ENCODE measurements at regions not wholly inside any gene's neighbourhood (a gene's known extent, or its start where the extent isn't known, plus 50 kb on each side); places are given as distances from the start of the nearest gene placed in this dataset.
"Not testable (repeated sequence)": the region's sequence is repeated elsewhere in the genome, so short reads cannot be mapped to it uniquely, and the experiment has no call there.

DNA sequence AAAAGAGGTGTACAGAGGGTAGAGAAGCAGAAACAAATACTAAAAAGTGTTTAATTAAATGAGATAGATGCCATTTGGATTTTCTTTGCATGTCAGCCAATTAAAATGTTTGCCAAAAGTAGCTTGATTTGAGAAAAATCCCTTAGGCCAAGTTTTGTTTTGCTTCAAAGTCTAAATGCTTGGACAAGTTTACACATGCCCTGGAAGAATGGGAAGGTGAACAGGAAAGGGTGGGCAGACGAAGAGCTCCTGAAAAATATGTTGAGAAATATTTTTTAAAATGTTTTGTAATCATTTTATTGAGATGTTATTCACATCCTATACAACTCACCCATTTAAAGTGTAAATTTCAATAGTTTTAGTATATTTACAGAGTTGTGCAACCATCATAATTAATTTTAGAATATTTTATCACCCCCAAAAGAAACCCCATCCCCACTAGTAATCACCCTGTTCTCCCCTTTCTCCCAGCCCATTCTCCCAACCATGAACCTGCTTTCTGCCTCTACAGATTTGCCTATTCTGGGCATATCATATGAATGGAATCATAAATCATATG lies 98.5 kb upstream of the ANK3 start:
- no peak overlapping the region for H3K27ac ChIP-seq
- no peak overlapping the region for H3K9ac ChIP-seq
- TF ChIP-seq Cebpa-rat (IDR thresholded peaks at IDR 0.05), result no peak
- H3K36me3 ChIP-seq, result no peaks in the 10 kb centered on the region
- H3K4me1 ChIP-seq, result no peaks in the 10 kb centered on the region
- H3K4me2 ChIP-seq, result no peak overlapping the region
- H3K9me3 ChIP-seq (replicated peaks in 1 of 11), result no peaks in the 10 kb centered on the region
- H4K20me1 ChIP-seq, result no peaks in the 10 kb centered on the region
- no peaks in the 10 kb centered on the region for H3K27me3 ChIP-seq
- no peak overlapping the region for H3K4me3 ChIP-seq

DNA sequence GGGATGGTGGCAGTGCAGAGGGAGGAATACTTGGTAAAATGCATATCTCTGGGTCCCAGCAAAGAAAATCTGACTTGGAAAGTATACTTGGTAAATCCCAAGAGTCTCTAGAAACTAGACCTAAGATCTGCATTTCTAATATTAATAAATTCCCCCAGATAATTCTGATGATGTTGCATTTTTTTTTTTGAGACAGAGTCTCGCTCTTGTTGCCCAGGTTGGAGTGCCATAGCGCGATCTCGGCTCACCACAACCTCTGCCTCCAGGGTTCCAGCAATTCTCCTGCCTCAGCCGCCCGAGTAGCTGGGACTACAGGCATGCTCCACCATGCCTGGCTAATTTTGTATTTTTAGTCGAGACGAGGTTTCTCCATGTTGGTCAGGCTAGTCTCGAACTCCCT lies 97.9 kb upstream of the ANK3 start:
- Histone ChIP-seq H3K36me3 (no peaks in the 10 kb centered on the region), H4K20me1 (no peaks in the 10 kb centered on the region), H3K4me2 (no peak overlapping the region), H3K27ac (no peak overlapping the region), H3K4me1 (no peaks in the 10 kb centered on the region), H3K9me3 (replicated peaks in 1 of 11) (no peaks in the 10 kb centered on the region), H3K9ac (no peak overlapping the region), H3K27me3 (no peaks in the 10 kb centered on the region), H3K4me3 (no peak overlapping the region)
- no peak for TF ChIP-seq Cebpa-rat (IDR thresholded peaks at IDR 0.05)

DNA sequence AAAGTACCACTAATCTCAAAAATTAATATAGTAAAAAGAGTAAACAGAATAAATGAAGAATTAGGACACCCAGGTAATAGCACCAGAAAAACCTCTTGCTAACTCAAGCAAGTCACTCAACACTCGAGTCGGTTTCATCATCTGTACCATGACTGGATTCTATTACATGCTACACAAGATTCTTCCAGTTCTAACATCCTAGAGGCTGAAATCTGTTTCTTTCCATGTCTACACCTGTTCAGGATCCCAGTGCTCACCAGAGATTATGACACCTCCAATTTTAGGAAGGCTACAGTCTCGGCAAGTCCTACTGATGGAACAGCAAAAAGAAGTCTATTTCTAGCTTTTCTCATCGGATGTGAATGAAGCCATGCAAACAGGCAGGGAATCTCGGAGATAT lies 95.3 kb upstream of the ANK3 start:
- Histone ChIP-seq H3K27ac (no peak overlapping the region), H3K27me3 (no peaks in the 10 kb centered on the region), H3K9ac (no peak overlapping the region), H3K4me1 (no peaks in the 10 kb centered on the region), H3K36me3 (no peaks in the 10 kb centered on the region), H3K4me2 (no peak overlapping the region), H4K20me1 (no peaks in the 10 kb centered on the region), H3K9me3 (replicated peaks in 1 of 11) (no peaks in the 10 kb centered on the region), H3K4me3 (no peak overlapping the region)
- no peak for TF ChIP-seq Cebpa-rat (IDR thresholded peaks at IDR 0.05)

DNA sequence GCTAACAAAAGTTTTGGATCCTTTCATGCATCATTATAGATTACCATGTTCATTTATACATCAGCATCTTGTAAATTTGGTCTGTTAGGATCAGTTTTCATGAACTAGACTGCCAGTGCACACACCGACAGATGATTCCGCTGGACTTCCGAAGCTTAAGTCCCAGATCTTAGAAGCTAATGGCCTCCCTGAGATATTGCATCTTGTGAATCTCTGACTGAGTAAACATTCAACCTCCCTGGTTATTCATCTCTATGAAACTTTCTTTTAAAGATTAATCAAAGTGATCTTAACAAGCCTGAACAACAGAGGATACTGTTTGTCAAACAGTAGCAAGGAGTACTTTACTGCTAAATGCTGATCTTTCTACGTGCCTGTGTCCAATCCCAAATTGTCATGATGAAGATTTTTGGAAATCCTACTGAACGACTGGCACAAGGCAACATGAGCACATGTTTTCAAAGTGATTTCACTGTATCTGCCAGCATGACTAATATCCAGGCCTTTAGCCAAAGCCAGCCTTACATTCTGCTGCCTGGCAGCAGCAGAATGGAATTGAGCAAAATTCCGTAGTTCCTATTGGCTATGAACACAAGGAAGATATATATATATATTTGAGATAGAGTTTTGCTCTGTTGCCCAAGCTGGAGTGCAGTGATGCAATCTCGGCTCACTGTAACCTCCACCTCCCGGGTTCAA lies 91.3 kb upstream of the ANK3 start:
- H3K27me3 ChIP-seq, result no peaks in the 10 kb centered on the region
- H3K36me3 ChIP-seq, result no peaks in the 10 kb centered on the region
- H3K4me2 ChIP-seq, result no peak overlapping the region
- H3K9me3 ChIP-seq (replicated peaks in 1 of 11), result no peaks in the 10 kb centered on the region
- H4K20me1 ChIP-seq, result no peaks in the 10 kb centered on the region
- no peak for TF ChIP-seq Cebpa-rat (IDR thresholded peaks at IDR 0.05)
- H3K4me3 ChIP-seq, result no peak overlapping the region
- no peak overlapping the region for H3K9ac ChIP-seq
- no peak overlapping the region for H3K27ac ChIP-seq
- no peaks in the 10 kb centered on the region for H3K4me1 ChIP-seq

DNA sequence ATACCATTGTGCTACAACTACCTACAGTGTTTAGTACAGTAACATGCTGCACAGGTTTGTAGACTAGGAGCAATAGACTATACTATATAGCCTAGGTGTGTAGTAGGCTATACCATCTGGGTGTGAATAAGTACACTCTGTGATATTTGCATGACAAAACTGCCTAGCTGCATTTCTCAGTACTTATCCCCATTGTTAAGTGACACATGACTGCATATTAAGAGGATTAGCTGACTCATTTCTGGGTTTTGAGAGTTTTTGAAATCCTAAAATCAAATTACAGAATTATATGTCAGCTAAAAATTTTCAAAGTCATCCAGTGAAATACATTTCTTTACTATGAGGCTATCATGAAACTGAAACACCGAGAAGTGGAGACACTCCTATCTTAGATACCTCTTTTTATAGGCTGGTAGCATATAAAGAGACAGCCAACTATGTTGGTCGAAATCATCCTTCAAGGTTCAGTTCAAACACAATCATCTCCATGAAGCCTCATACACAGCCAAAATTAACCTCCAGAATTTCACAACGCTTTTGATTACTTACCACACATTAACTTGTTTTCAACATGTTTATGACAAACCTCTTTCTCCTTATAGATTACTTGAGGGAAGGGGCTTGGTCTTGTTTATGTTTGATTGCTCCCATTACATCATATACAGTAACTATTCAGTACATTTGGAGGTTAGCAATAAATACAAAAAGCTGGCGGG lies 89.8 kb upstream of the ANK3 start:
- Histone ChIP-seq H3K27ac (no peak overlapping the region), H3K36me3 (no peaks in the 10 kb centered on the region), H3K4me3 (no peak overlapping the region), H4K20me1 (no peaks in the 10 kb centered on the region), H3K4me2 (no peak overlapping the region), H3K9ac (no peak overlapping the region), H3K27me3 (no peaks in the 10 kb centered on the region), H3K9me3 (replicated peaks in 1 of 11) (no peaks in the 10 kb centered on the region), H3K4me1 (no peaks in the 10 kb centered on the region)
- TF ChIP-seq Cebpa-rat (IDR thresholded peaks at IDR 0.05), result no peak

DNA sequence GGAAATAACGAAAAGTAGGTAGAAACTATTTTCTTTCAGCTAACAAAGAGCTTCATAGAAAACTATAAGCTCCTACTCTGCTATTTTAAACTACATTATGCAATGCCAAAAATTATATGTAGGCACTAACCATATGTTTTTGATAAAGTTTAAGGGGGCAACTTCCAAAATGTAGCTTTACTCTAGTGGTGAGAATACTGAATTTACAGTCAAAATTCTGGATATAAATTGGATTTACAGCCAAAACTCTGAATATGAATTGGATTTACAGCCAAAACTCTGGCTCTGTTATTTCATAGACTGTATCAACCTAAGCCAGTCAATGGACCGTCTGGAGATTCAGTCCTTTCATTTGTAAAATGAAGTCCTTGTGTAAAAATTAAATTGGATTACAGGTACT lies 86.8 kb upstream of the ANK3 start:
- H3K4me2 ChIP-seq, result no peak overlapping the region
- no peaks in the 10 kb centered on the region for H3K9me3 ChIP-seq (replicated peaks in 1 of 11)
- no peaks in the 10 kb centered on the region for H3K36me3 ChIP-seq
- H3K27ac ChIP-seq, result no peak overlapping the region
- H3K4me3 ChIP-seq, result no peak overlapping the region; a peak in 1 of 20 replicates
- H3K9ac ChIP-seq, result no peak overlapping the region
- no peaks in the 10 kb centered on the region for H3K27me3 ChIP-seq
- TF ChIP-seq Cebpa-rat (IDR thresholded peaks at IDR 0.05), result no peak
- no peaks in the 10 kb centered on the region for H4K20me1 ChIP-seq
- no peaks in the 10 kb centered on the region for H3K4me1 ChIP-seq

DNA sequence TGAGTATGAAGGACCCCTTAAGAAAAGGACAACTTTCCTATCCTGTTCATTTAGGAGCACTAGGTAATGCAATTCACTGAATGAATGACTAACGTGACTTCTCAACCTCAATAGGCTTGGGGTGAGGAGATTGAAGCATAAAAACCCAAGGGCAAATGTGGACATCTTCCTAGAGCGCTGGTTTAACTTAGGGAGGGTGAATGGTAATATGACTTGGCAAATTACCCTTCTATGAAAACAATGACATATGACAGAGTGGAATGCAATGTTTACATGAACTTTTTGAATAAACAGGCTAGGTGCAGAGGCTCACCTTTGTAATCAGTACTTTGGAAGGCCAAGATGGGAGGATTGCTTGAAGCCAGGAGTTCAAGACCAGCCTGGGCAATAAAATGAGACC lies 83.9 kb upstream of the ANK3 start:
- Histone ChIP-seq H3K27ac (no peak overlapping the region), H3K9ac (no peak overlapping the region), H3K4me1 (no peaks in the 10 kb centered on the region), H3K36me3 (no peaks in the 10 kb centered on the region), H4K20me1 (no peaks in the 10 kb centered on the region), H3K9me3 (replicated peaks in 1 of 11) (no peaks in the 10 kb centered on the region), H3K27me3 (no peaks in the 10 kb centered on the region), H3K4me2 (no peak overlapping the region), H3K4me3 (no peak overlapping the region)
- no peak for TF ChIP-seq Cebpa-rat (IDR thresholded peaks at IDR 0.05)

DNA sequence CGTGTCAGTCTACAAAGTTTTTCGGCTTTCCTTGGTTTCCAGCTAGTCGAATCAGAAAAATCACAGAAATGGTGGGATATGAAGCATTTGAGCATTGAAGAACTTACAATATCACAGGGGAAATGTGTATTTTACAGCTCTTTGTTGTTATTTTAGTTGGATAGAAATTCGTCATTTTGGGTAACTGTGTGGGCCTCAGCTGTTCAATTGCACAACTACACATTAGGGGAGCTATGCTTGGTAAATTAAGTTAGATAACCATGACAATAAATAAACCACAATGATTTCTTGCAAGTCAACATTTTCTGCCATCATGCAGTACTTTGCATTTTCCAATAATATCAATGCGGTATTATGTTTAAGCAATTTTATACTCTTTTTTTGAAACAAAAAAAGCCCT lies 80.4 kb upstream of the ANK3 start:
- H3K4me3 ChIP-seq, result no peak overlapping the region
- no peaks in the 10 kb centered on the region for H3K9me3 ChIP-seq (replicated peaks in 1 of 11)
- no peaks in the 10 kb centered on the region for H3K36me3 ChIP-seq
- no peaks in the 10 kb centered on the region for H4K20me1 ChIP-seq
- H3K9ac ChIP-seq, result no peak overlapping the region
- no peak overlapping the region for H3K27ac ChIP-seq
- H3K4me2 ChIP-seq, result no peak overlapping the region
- H3K27me3 ChIP-seq, result no peaks in the 10 kb centered on the region
- TF ChIP-seq Cebpa-rat (IDR thresholded peaks at IDR 0.05), result no peak
- H3K4me1 ChIP-seq, result no peaks in the 10 kb centered on the region

DNA sequence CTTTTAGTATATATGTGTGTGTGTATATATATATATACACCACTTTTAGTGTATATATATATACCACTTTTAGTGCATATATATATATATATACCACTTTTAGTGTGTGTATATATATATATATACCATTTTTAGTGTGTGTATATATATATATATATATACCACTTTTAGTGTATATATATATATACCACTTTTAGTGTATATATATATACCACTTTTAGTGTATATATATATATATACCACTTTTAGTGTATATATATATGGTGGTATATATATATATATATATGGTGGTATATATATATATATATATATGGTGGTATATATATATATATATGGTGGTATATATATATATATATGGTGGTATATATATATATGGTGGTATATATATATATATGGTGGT lies 79.5 kb upstream of the ANK3 start:
- not testable (repeated sequence) for H4K20me1 ChIP-seq; H3K27ac ChIP-seq; H3K9ac ChIP-seq; H3K4me3 ChIP-seq; H3K4me2 ChIP-seq; H3K9me3 ChIP-seq (replicated peaks in 1 of 11); H3K27me3 ChIP-seq; H3K4me1 ChIP-seq; H3K36me3 ChIP-seq

DNA sequence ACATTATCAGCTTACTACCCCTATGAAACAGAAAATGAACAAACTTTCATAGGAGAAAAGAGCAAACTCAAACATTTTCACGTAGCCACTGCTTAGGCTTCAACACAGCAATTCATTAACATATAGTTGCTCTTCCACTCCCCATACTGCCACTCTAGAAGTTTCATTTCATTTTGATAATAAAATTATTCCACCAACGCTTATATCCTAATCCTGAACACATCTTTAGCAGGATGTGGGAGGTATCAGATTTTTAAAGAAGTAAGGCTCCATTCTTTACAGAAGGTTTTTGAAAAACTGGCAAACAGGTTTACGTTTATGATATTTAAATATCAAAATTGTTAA lies 77.5 kb upstream of the ANK3 start:
- Histone ChIP-seq H3K36me3 (no peaks in the 10 kb centered on the region), H3K27ac (no peak overlapping the region), H3K27me3 (no peaks in the 10 kb centered on the region), H3K4me2 (no peak overlapping the region), H3K4me1 (peaks cover 0 to 9% (median 0%) of the 10 kb centered on the region in 10 experiments; a peak in 7 of 20 replicates), H3K9me3 (replicated peaks in 1 of 11) (no peaks in the 10 kb centered on the region), H4K20me1 (no peaks in the 10 kb centered on the region), H3K9ac (no peak overlapping the region), H3K4me3 (no peak overlapping the region)
- no peak for TF ChIP-seq Cebpa-rat (IDR thresholded peaks at IDR 0.05)
